SK-N-SH (cell line): ENCODE measurements at regions not wholly inside any gene's neighbourhood (a gene's known extent, or its start where the extent isn't known, plus 50 kb on each side); places are given as distances from the start of the nearest gene placed in this dataset.

ENCODE experiments used
- CTCF ChIA-PET: fragments of 300-600, 350-600 bp; formaldehyde crosslinking; extraction: SDS; loops from one replicate; lab custom pipeline; 2021; lab: Yijun Ruan, JAX
- POLR2A ChIA-PET: fragments of 350-600 bp; sonication (Branson Sonifier 250); formaldehyde crosslinking; extraction: SDS; loops from one replicate; lab custom pipeline; 2020; ENCODE audit warnings: antibody characterized with exemption, inconsistent platforms; lab: Yijun Ruan, JAX
- DNase-seq: peaks from one replicate; pipeline ENCODE4 v3.0.0; 2012
- H2AFZ ChIP-seq: fragments of 200-600 bp; sonication (generic); 2 replicates; pipeline ENCODE4 v1.8.1; 2016; ENCODE audit warnings: antibody characterized with exemption, mild to moderate bottlenecking, low read depth
- H3F3A ChIP-seq: fragments of 200-600 bp; sonication (generic); replicated peaks from 2 replicates; pipeline ENCODE3; 2016; ENCODE audit warnings: antibody characterized with exemption, mild to moderate bottlenecking; ENCODE audit not compliant: insufficient read depth
- H3K27ac ChIP-seq, 2 experiments: fragments of 200-500 bp in 1 of 2; fragments of 200-600 bp in 1 of 2; sonication (Bioruptor generic) in 1 of 2; sonication (generic), shearing (Covaris generic) in 1 of 2; 2 replicates each; pipeline versions ENCODE4 v1.5.1 to v1.6.1; 2014 to 2016; ENCODE audit warnings: low read depth in 2 of 2, inconsistent platforms in 1 of 2, low read length in 1 of 2, mild to moderate bottlenecking in 1 of 2, mixed read lengths in 1 of 2
- H3K27me3 ChIP-seq: fragments of 200-600 bp; sonication (generic), shearing (Covaris generic); 2 replicates; pipeline ENCODE4 v1.6.1; 2016; ENCODE audit warnings: mixed run types; ENCODE audit not compliant: insufficient read depth
- H3K36me3 ChIP-seq, 2 experiments: fragments of 200-500 bp in 1 of 2; fragments of 200-600 bp in 1 of 2; sonication (Bioruptor generic) in 1 of 2; sonication (generic) in 1 of 2; replicated peaks in 1 of 2; 2 replicates each; pipeline versions ENCODE3 to v1.5.1; 2014 to 2016; ENCODE audit warnings: low read length in 1 of 2, mild to moderate bottlenecking in 1 of 2; ENCODE audit not compliant: insufficient read depth in 2 of 2, control insufficient read depth in 1 of 2
- H3K4me1 ChIP-seq, 2 experiments: fragments of 200-500 bp in 1 of 2; fragments of 200-600 bp in 1 of 2; sonication (Bioruptor generic) in 1 of 2; sonication (generic), shearing (Covaris generic) in 1 of 2; 2 replicates each; pipeline versions ENCODE4 v1.5.1 to v1.6.1; 2014 to 2016; ENCODE audit warnings: low read depth in 1 of 2, low read length in 1 of 2, mixed run types in 1 of 2; ENCODE audit not compliant: insufficient read depth in 2 of 2, control insufficient read depth in 1 of 2
- H3K4me2 ChIP-seq: fragments of 200-600 bp; sonication (generic), shearing (Covaris generic); 2 replicates; pipeline ENCODE4 v1.6.1; 2017; ENCODE audit warnings: mixed run types
- H3K4me3 ChIP-seq, 2 experiments: fragments of 200-500 bp in 1 of 2; fragments of 200-600 bp in 1 of 2; sonication (Bioruptor generic) in 1 of 2; sonication (generic), shearing (Covaris generic) in 1 of 2; 2 replicates each; pipeline versions ENCODE4 v1.5.1 to v1.8.1; 2014 to 2016; ENCODE audit warnings: low read depth in 2 of 2, inconsistent platforms in 1 of 2, low read length in 1 of 2, mild to moderate bottlenecking in 1 of 2, mixed read lengths in 1 of 2, moderate library complexity in 1 of 2
- H3K79me2 ChIP-seq: fragments of 200-600 bp; sonication (generic); 2 replicates; pipeline ENCODE4 v1.8.1; 2017; ENCODE audit warnings: mild to moderate bottlenecking; ENCODE audit not compliant: insufficient read depth
- H3K9ac ChIP-seq: fragments of 200-600 bp; sonication (generic); 2 replicates; pipeline ENCODE4 v1.6.1; 2017; ENCODE audit warnings: mixed run types
- H3K9me2 ChIP-seq: fragments of 200-600 bp; sonication (generic); 2 replicates; pipeline ENCODE4 v1.6.1; 2017; ENCODE audit warnings: mixed run types
- H3K9me3 ChIP-seq: fragments of 200-600 bp; sonication (generic); 2 replicates; pipeline ENCODE4 v1.6.1; 2017; ENCODE audit warnings: mixed run types, mild to moderate bottlenecking, moderate library complexity
- H4K20me1 ChIP-seq: fragments of 200-600 bp; sonication (generic); 2 replicates; pipeline ENCODE4 v1.6.1; 2017; ENCODE audit warnings: mild to moderate bottlenecking, mixed run types; ENCODE audit not compliant: insufficient read depth
- CTCF ChIP-seq: fragments of 200-600 bp; sonication (generic); IDR thresholded peaks from 2 replicates; pipeline ENCODE4 v1.6.1; 2017; ENCODE audit warnings: antibody characterized with exemption, mild to moderate bottlenecking, moderate library complexity
- IRF3 ChIP-seq: fragments of 150-350 bp; IDR thresholded peaks from 2 replicates; pipeline ENCODE4 v1.6.1; 2016; ENCODE audit warnings: mild to moderate bottlenecking, low read depth, low read length
- MXI1 ChIP-seq: IDR thresholded peaks from 2 replicates; pipeline ENCODE4 v1.6.1; 2012; ENCODE audit warnings: mild to moderate bottlenecking, low read depth, low read length, improper control_type of control experiment
- PBX3 ChIP-seq: IDR thresholded peaks from 2 replicates; pipeline ENCODE4; 2012
- RAD21 ChIP-seq: IDR thresholded peaks from 2 replicates; pipeline ENCODE4 v1.6.1; 2012; ENCODE audit warnings: mild to moderate bottlenecking, low read length
- RCOR1 ChIP-seq: fragments of 150-350 bp; IDR thresholded peaks from 2 replicates; pipeline ENCODE4 v1.6.1; 2017; ENCODE audit warnings: antibody characterized with exemption, low read length
- REST ChIP-seq: IDR thresholded peaks from 2 replicates; pipeline ENCODE4 v1.6.1; 2012; ENCODE audit warnings: mild to moderate bottlenecking, low read depth, low read length, moderate library complexity
- RFX5 ChIP-seq: IDR thresholded peaks from 2 replicates; pipeline ENCODE4 v1.6.1; 2012; ENCODE audit warnings: mild to moderate bottlenecking, improper control_type of control experiment, low read length
- SIN3A ChIP-seq: IDR thresholded peaks from 2 replicates; pipeline ENCODE4 v1.6.1; 2012; ENCODE audit warnings: low read depth, mild to moderate bottlenecking, low read length, moderate library complexity, borderline replicate concordance
- SMC3 ChIP-seq: IDR thresholded peaks from 2 replicates; pipeline ENCODE4 v1.6.1; 2012; ENCODE audit warnings: low read depth, low read length, improper control_type of control experiment
- TCF12 ChIP-seq: IDR thresholded peaks from 2 replicates; pipeline ENCODE4 v1.4.0; 2012
- YY1 ChIP-seq: IDR thresholded peaks from 2 replicates; pipeline ENCODE4 v1.4.0; 2012; ENCODE audit warnings: low read depth, mild to moderate bottlenecking
- WGBS: methylation state at CpG from one replicate; pipeline ENCODE4 v1.1.6; 2017; ENCODE audit warnings: low lambda C conversion rate; 5-methylcytosine and 5-hydroxymethylcytosine counted together

- Histone ChIP-seq H3K27me3 (no peaks in the 10 kb centered on the region), H3K9ac (no peak overlapping the region), H3K4me2 (no peak overlapping the region), H3K9me3 (no peaks in the 10 kb centered on the region), H3K9me2 (no peaks in the 10 kb centered on the region), H3K27ac (no peak overlapping the region), H3K36me3 (no peaks in the 10 kb centered on the region), H3K4me1 (peaks cover 0 to 2% of the 10 kb centered on the region in 2 experiments; a peak in 1 of 4 replicates), H3K79me2 (no peaks in the 10 kb centered on the region), H4K20me1 (no peaks in the 10 kb centered on the region), H3F3A (no peaks in the 10 kb centered on the region), H3K4me3 (no peak overlapping the region), H2AFZ (no peak overlapping the region)
- WGBS = 62% methylated on average over 1 of the region's 1 CpG
- POLR2A ChIA-PET = no interaction called here
- TF ChIP-seq SIN3A = no peak
- DNase-seq = no peak
- CTCF ChIA-PET = no interaction called here
These were observed 1112.7 kb downstream of the PDHA2 start for GRCh38 chr4:96952610-96953009.

GRCh38 chr4:96955226-96955625 is 1115.3 kb downstream of the PDHA2 start:
- Histone ChIP-seq H3K27me3 (no peaks in the 10 kb centered on the region), H3K9me2 (no peaks in the 10 kb centered on the region), H3K9ac (no peak overlapping the region), H3K9me3 (no peaks in the 10 kb centered on the region), H2AFZ (no peak overlapping the region), H3K4me3 (no peak overlapping the region), H3K4me1 (peaks cover 0 to 2% of the 10 kb centered on the region in 2 experiments; a peak in 1 of 4 replicates), H3F3A (no peaks in the 10 kb centered on the region), H4K20me1 (no peaks in the 10 kb centered on the region), H3K4me2 (no peak overlapping the region), H3K79me2 (no peaks in the 10 kb centered on the region), H3K27ac (no peak overlapping the region), H3K36me3 (no peaks in the 10 kb centered on the region)
- WGBS = 32% methylated on average over 1 of the region's 1 CpG
- ChIA-PET POLR2A (no interaction called here), CTCF (no interaction called here)
- TF ChIP-seq TCF12 (no peak), RCOR1 (no peak), PBX3 (no peak), MXI1 (no peak), YY1 (no peak), CTCF (no peak), RAD21 (no peak), SIN3A (no peak), REST (no peak), IRF3 (no peak), RFX5 (no peak), SMC3 (no peak)
- DNase-seq = no peak
